OCI-LY1 (cell line): ENCODE measurements at regions not wholly inside any gene's neighbourhood (a gene's known extent, or its start where the extent isn't known, plus 50 kb on each side); places are given as distances from the start of the nearest gene placed in this dataset.

Experiments
- H2AFZ ChIP-seq: fragments of 200-600 bp; sonication (generic), shearing (Covaris generic); 2 replicates; pipeline ENCODE4 v1.6.0; 2014; ENCODE audit warnings: antibody characterized with exemption, mild to moderate bottlenecking, low read length
- H3F3A ChIP-seq: fragments of 200-600 bp; sonication (generic), shearing (Covaris generic); 2 replicates; pipeline ENCODE4 v1.6.0; 2014; ENCODE audit warnings: mild to moderate bottlenecking, antibody characterized with exemption, low read length, moderate library complexity; ENCODE audit not compliant: insufficient read depth
- H3K27ac ChIP-seq: fragments of 200-600 bp; sonication (generic); 2 replicates; pipeline ENCODE4 v1.5.1; 2014; ENCODE audit warnings: low read length, mixed run types, mild to moderate bottlenecking, low read depth; ENCODE audit not compliant: poor library complexity, severe bottlenecking
- H3K27me3 ChIP-seq: fragments of 200-600 bp; sonication (generic); 2 replicates; pipeline ENCODE4 v1.6.0; 2014; ENCODE audit warnings: antibody characterized with exemption, mild to moderate bottlenecking, low read length, moderate library complexity; ENCODE audit not compliant: insufficient read depth
- H3K36me3 ChIP-seq: fragments of 200-600 bp; sonication (generic); 2 replicates; pipeline ENCODE4 v1.6.1; 2014; ENCODE audit warnings: mild to moderate bottlenecking, antibody characterized with exemption, low read length, moderate library complexity, mixed read lengths; ENCODE audit not compliant: insufficient read depth
- H3K4me1 ChIP-seq: fragments of 200-600 bp; sonication (generic); 2 replicates; pipeline ENCODE4 v1.5.1; 2014; ENCODE audit warnings: mild to moderate bottlenecking, low read length, moderate library complexity; ENCODE audit not compliant: insufficient read depth, severe bottlenecking
- H3K4me2 ChIP-seq: fragments of 200-600 bp; sonication (generic), shearing (Covaris generic); 2 replicates; pipeline ENCODE4 v1.6.1; 2014; ENCODE audit warnings: low read length
- H3K4me3 ChIP-seq: fragments of 200-600 bp; sonication (generic); 2 replicates; pipeline ENCODE4 v1.5.1; 2014; ENCODE audit warnings: low read length, low read depth, mild to moderate bottlenecking, mixed read lengths; ENCODE audit not compliant: poor library complexity, severe bottlenecking
- H3K79me2 ChIP-seq: fragments of 200-600 bp; shearing (Covaris generic); 2 replicates; pipeline ENCODE4 v1.6.1; 2016; ENCODE audit warnings: mixed run types, low read length, mixed read lengths; ENCODE audit not compliant: insufficient read depth
- H3K9ac ChIP-seq: fragments of 200-600 bp; sonication (generic), shearing (Covaris generic); 2 replicates; pipeline ENCODE4 v1.6.1; 2014; ENCODE audit warnings: mild to moderate bottlenecking, low read length, mixed read lengths
- H3K9me2 ChIP-seq: fragments of 200-600 bp; sonication (generic), shearing (Covaris generic); 2 replicates; pipeline ENCODE4 v1.6.1; 2014; ENCODE audit warnings: low read depth, mild to moderate bottlenecking, low read length, mixed read lengths
- H3K9me3 ChIP-seq: fragments of 200-600 bp; shearing (Covaris generic); 2 replicates; pipeline ENCODE4 v1.6.1; 2014; ENCODE audit warnings: low read length, mixed read lengths
- H4K20me1 ChIP-seq: fragments of 200-600 bp; sonication (generic), shearing (Covaris generic); 2 replicates; pipeline ENCODE4 v1.6.0; 2016; ENCODE audit warnings: mild to moderate bottlenecking, low read length; ENCODE audit not compliant: insufficient read depth
- EZH2 ChIP-seq: fragments of 200-600 bp; sonication (generic), shearing (Covaris generic); IDR thresholded peaks from 2 replicates; pipeline ENCODE4 v1.8.0; 2017; ENCODE audit warnings: borderline replicate concordance, mixed run types, mild to moderate bottlenecking, antibody characterized with exemption, low read length, moderate library complexity, mixed read lengths
- TF ChIP-seq, protein P1 (sequence below): fragments of 200-600 bp; sonication (generic), shearing (Covaris generic); IDR thresholded peaks from 2 replicates; pipeline ENCODE4 v1.5.1; 2017; ENCODE audit warnings: mild to moderate bottlenecking, antibody characterized with exemption, low read length, moderate library complexity, mixed read lengths

DNA sequence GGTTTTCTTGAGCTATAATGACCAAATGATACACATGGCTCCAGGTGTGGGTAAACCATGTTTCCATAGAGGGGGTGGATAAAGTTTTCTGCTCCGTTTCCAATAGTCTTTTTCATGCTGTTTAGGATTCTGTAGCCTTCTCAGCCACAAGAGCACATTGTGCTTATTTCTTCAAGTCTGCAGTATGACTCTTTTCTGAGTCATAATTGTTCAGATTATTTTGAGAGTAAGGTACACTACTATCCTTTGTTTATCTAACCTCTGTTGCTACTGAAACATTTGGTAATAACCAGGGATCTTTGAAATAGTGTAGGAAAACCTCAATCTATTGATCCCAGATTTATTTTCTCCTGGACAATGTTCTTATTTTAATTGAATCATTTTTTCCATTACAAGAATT lies 247.9 kb upstream of the BMP2 start:
- H3F3A ChIP-seq, result no peaks in the 10 kb centered on the region
- no peaks in the 10 kb centered on the region for H3K79me2 ChIP-seq
- no peaks in the 10 kb centered on the region for H3K4me1 ChIP-seq
- H3K9me3 ChIP-seq, result peaks cover 4% of the 10 kb centered on the region; the same call in 1 of the 2 replicates
- no peak overlapping the region for H2AFZ ChIP-seq
- H3K27ac ChIP-seq, result no peak overlapping the region
- no peaks in the 10 kb centered on the region for H4K20me1 ChIP-seq
- H3K27me3 ChIP-seq, result no peaks in the 10 kb centered on the region
- TF ChIP-seq, protein P1, sequence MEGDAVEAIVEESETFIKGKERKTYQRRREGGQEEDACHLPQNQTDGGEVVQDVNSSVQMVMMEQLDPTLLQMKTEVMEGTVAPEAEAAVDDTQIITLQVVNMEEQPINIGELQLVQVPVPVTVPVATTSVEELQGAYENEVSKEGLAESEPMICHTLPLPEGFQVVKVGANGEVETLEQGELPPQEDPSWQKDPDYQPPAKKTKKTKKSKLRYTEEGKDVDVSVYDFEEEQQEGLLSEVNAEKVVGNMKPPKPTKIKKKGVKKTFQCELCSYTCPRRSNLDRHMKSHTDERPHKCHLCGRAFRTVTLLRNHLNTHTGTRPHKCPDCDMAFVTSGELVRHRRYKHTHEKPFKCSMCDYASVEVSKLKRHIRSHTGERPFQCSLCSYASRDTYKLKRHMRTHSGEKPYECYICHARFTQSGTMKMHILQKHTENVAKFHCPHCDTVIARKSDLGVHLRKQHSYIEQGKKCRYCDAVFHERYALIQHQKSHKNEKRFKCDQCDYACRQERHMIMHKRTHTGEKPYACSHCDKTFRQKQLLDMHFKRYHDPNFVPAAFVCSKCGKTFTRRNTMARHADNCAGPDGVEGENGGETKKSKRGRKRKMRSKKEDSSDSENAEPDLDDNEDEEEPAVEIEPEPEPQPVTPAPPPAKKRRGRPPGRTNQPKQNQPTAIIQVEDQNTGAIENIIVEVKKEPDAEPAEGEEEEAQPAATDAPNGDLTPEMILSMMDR, result no peak
- TF ChIP-seq EZH2, result no peak
- H3K4me2 ChIP-seq, result no peak overlapping the region
- H3K9me2 ChIP-seq, result no peaks in the 10 kb centered on the region
- H3K9ac ChIP-seq, result no peak overlapping the region
- H3K36me3 ChIP-seq, result no peaks in the 10 kb centered on the region
- no peak overlapping the region for H3K4me3 ChIP-seq

DNA sequence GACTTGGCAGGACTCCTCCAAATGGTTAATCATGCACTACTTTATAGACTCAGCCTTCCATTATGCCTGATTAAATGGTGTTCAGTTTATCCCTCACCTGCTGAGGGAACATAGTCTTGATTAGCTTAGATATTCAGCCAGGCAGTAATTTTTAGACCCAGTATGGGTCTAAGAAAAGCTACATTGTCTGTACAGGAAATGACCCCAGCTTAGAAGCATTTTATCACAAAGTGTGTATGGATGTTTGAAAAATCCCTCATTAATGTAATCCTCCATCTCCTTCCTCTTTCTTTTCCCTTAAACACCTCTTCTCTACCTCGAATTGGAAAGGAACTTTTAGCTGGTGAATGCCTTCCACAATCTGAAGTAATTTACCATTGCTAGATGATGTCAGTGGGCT lies 252.2 kb upstream of the BMP2 start:
- Histone ChIP-seq H2AFZ (no peak overlapping the region), H3K4me3 (no peak overlapping the region), H3K36me3 (no peaks in the 10 kb centered on the region), H3K9me3 (no peaks in the 10 kb centered on the region), H3K9me2 (no peaks in the 10 kb centered on the region), H3K79me2 (no peaks in the 10 kb centered on the region), H3K4me1 (no peaks in the 10 kb centered on the region), H4K20me1 (no peaks in the 10 kb centered on the region), H3K9ac (no peak overlapping the region), H3F3A (no peaks in the 10 kb centered on the region), H3K27me3 (no peaks in the 10 kb centered on the region), H3K4me2 (no peak overlapping the region), H3K27ac (no peak overlapping the region)
- no peak for TF ChIP-seq EZH2
- TF ChIP-seq, protein P1, result no peak

DNA sequence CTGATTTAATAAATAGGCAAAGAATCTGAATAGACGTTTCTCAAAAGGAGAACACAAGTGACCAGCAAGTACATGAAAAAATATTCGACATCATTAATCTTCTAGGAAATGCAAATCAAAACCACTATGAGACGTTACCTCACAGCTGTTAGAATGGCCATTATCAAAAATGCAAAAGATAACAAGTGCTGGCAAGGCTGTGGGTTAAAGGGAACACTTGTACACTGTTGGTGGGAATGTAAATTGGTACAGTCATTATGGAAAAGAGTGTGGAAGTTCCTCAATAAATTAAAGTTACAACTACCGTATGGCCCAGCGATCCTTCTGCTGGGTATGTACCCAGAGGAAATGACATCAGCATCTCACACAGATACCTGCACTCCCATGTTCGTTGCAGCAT lies 253.9 kb upstream of the BMP2 start:
- Histone ChIP-seq H3K27ac (no peak overlapping the region), H3K9ac (no peak overlapping the region), H4K20me1 (no peaks in the 10 kb centered on the region), H3K36me3 (no peaks in the 10 kb centered on the region), H3K9me3 (no peaks in the 10 kb centered on the region), H3K9me2 (no peaks in the 10 kb centered on the region), H3F3A (no peaks in the 10 kb centered on the region), H3K27me3 (no peaks in the 10 kb centered on the region), H3K4me1 (no peaks in the 10 kb centered on the region), H3K4me2 (no peak overlapping the region), H2AFZ (no peak overlapping the region), H3K4me3 (no peak overlapping the region), H3K79me2 (no peaks in the 10 kb centered on the region)
- no peak for TF ChIP-seq EZH2
- TF ChIP-seq, protein P1, result no peak
